Endothelial cell of umbilical vein (primary cell): ENCODE measurements at regions not wholly inside any gene's neighbourhood (a gene's known extent, or its start where the extent isn't known, plus 50 kb on each side); places are given as distances from the start of the nearest gene placed in this dataset.

ENCODE experiments used
- BruUV-seq: library from RNA; stranded (reverse); fragments of 400-500 nt; replicated peaks from 2 replicates; lab custom pipeline; 2021; lab: Mats Ljungman, UMichigan
- CTCF ChIA-PET: fragments of 300-600, 350-600 bp; sonication (Branson Sonifier 250); formaldehyde crosslinking; loops from one replicate; lab custom pipeline; 2021; ENCODE audit warnings: antibody characterized with exemption, inconsistent platforms; lab: Charles Lee
- POLR2A ChIA-PET: fragments of 300-600, 350-600 bp; sonication (Branson Sonifier 250); formaldehyde crosslinking; loops from one replicate; lab custom pipeline; 2021; ENCODE audit warnings: antibody characterized with exemption, inconsistent platforms; lab: Charles Lee
- DNase-seq: peaks from one replicate; pipeline ENCODE4 v3.0.0-alpha.2; 2011; ENCODE audit warnings: low read depth, low spot score
- FAIRE-seq: peaks from 2 replicates; lab custom pipeline; 2011; peaks lifted over from hg19 to GRCh38; lab: Jason Lieb, UNC
- H2AFZ ChIP-seq: 2 replicates; pipeline ENCODE4 v1.6.0; 2012; ENCODE audit warnings: low read depth, low read length, control low read depth, inconsistent platforms
- H3K27ac ChIP-seq: 2 replicates; pipeline ENCODE4 v1.5.1; 2011; ENCODE audit warnings: low read depth, mild to moderate bottlenecking, control low read depth, low read length, moderate library complexity; ENCODE audit not compliant: insufficient read depth
- H3K27me3 ChIP-seq, 2 experiments: 2 replicates each; pipeline versions ENCODE4 v1.6.0 to v1.6.1; 2011; ENCODE audit warnings: low read length in 2 of 2, mixed read lengths in 1 of 2; ENCODE audit not compliant: control insufficient read depth in 2 of 2, insufficient read depth in 2 of 2
- H3K36me3 ChIP-seq, 2 experiments: 2 replicates in 1 of 2; 3 replicates in 1 of 2; pipeline ENCODE4 v1.5.1; 2011; ENCODE audit warnings: low read length in 2 of 2, mild to moderate bottlenecking in 1 of 2, moderate library complexity in 1 of 2; ENCODE audit not compliant: control insufficient read depth in 2 of 2, insufficient read depth in 2 of 2; ENCODE audit errors: extremely low read depth in 1 of 2
- H3K4me1 ChIP-seq: 3 replicates; pipeline ENCODE4 v1.5.1; 2011; ENCODE audit warnings: mild to moderate bottlenecking, low read length; ENCODE audit not compliant: control insufficient read depth, insufficient read depth; ENCODE audit errors: extremely low read depth
- H3K4me2 ChIP-seq: 2 replicates; pipeline ENCODE4 v1.6.1; 2011; ENCODE audit warnings: low read length, control low read depth, mixed read lengths; ENCODE audit not compliant: insufficient read depth
- H3K4me3 ChIP-seq, 3 experiments: fragments of 200-600 bp in 1 of 3; sonication (generic), shearing (Covaris generic) in 1 of 3; replicated peaks in 1 of 3; 2 replicates each; pipeline ENCODE4 v1.5.1; 2011 to 2016; ENCODE audit warnings: control low read depth in 3 of 3, low read length in 3 of 3, mild to moderate bottlenecking in 2 of 3, inconsistent platforms in 1 of 3, low read depth in 1 of 3, moderate library complexity in 1 of 3; ENCODE audit not compliant: insufficient read depth in 1 of 3
- H3K79me2 ChIP-seq: 2 replicates; pipeline ENCODE4 v1.6.0; 2012; ENCODE audit warnings: low read length, inconsistent platforms; ENCODE audit not compliant: control insufficient read depth, insufficient read depth
- H3K9ac ChIP-seq: replicated peaks from 2 replicates; pipeline ENCODE3; 2011; ENCODE audit warnings: low read length, control low read depth; ENCODE audit not compliant: insufficient read depth; ENCODE audit errors: extremely low read depth
- H3K9me1 ChIP-seq: replicated peaks from 3 replicates; pipeline ENCODE4 v1.6.0; 2011; ENCODE audit warnings: mild to moderate bottlenecking, low read length; ENCODE audit not compliant: control insufficient read depth, insufficient read depth; ENCODE audit errors: extremely low read depth
- H3K9me3 ChIP-seq: replicated peaks from 2 replicates; pipeline ENCODE4 v1.5.1; 2012; ENCODE audit warnings: low read length, inconsistent platforms; ENCODE audit not compliant: control insufficient read depth, insufficient read depth
- H4K20me1 ChIP-seq: replicated peaks from 2 replicates; pipeline ENCODE3; 2011; ENCODE audit warnings: mild to moderate bottlenecking, low read length; ENCODE audit not compliant: control insufficient read depth, insufficient read depth; ENCODE audit errors: extremely low read depth
- EZH2 ChIP-seq: IDR thresholded peaks from 2 replicates; pipeline ENCODE4 v1.6.1; 2012; ENCODE audit warnings: borderline replicate concordance, low read depth, mild to moderate bottlenecking, moderate library complexity, low read length, inconsistent platforms; ENCODE audit not compliant: severe bottlenecking
- FOS ChIP-seq: IDR thresholded peaks from 2 replicates; pipeline ENCODE4 v1.6.1; 2011; ENCODE audit warnings: mild to moderate bottlenecking, low read length, moderate library complexity, borderline replicate concordance; ENCODE audit not compliant: insufficient read depth
- GATA2 ChIP-seq: IDR thresholded peaks from 2 replicates; pipeline ENCODE4 v1.7.0; 2011; ENCODE audit warnings: low read depth, mild to moderate bottlenecking, moderate library complexity, mixed read lengths, low read length; ENCODE audit not compliant: insufficient read length, insufficient read depth
- JUN ChIP-seq: IDR thresholded peaks from 2 replicates; pipeline ENCODE4 v1.6.1; 2011; ENCODE audit warnings: borderline replicate concordance, low read depth; ENCODE audit not compliant: insufficient read length, insufficient read depth
- MYC ChIP-seq: IDR thresholded peaks from one replicate; pipeline ENCODE4 v1.6.1; 2011; ENCODE audit warnings: mild to moderate bottlenecking, low read depth, low read length
- POLR2A ChIP-seq: IDR thresholded peaks from 2 replicates; pipeline ENCODE4 v1.6.1; 2012; ENCODE audit warnings: low read depth, mild to moderate bottlenecking, control low read depth, low read length
- POLR2AphosphoS5 ChIP-seq: IDR thresholded peaks from 2 replicates; pipeline ENCODE4 v1.6.1; 2012; ENCODE audit warnings: low read depth, mild to moderate bottlenecking, control low read depth, low read length, moderate library complexity; ENCODE audit not compliant: insufficient read depth
- dilution Hi-C: fragments of 300-500 bp; cut with MboI; formaldehyde crosslinking; loops from one replicate; pipeline ENCODE4 v1.15.0; 2019; ENCODE audit warnings: low sequenced_read_pairs; ENCODE audit not compliant: extremely low pct_ligation_motif_present
- intact Hi-C: fragments of 100-400 bp; cut with micrococcal nuclease; formaldehyde crosslinking; loops from one replicate; pipeline ENCODE4 v1.10.0; 2022
- TF ChIP-seq, protein P1 (sequence below): IDR thresholded peaks from 2 replicates; pipeline ENCODE4 v1.6.1; 2011; ENCODE audit not compliant: insufficient read depth, insufficient read length
- TF ChIP-seq, protein P2 (sequence below), 2 donors: IDR thresholded peaks; 1 replicate in 1 of 2; 2 replicates in 1 of 2; pipeline ENCODE4 v1.5.1; 2011; ENCODE audit warnings: low read length in 2 of 2, mild to moderate bottlenecking in 2 of 2, moderate library complexity in 2 of 2, control low read depth in 1 of 2, inconsistent platforms in 1 of 2, low read depth in 1 of 2; ENCODE audit not compliant: insufficient read depth in 1 of 2; ENCODE audit errors: extremely low read depth in 1 of 2

DNA sequence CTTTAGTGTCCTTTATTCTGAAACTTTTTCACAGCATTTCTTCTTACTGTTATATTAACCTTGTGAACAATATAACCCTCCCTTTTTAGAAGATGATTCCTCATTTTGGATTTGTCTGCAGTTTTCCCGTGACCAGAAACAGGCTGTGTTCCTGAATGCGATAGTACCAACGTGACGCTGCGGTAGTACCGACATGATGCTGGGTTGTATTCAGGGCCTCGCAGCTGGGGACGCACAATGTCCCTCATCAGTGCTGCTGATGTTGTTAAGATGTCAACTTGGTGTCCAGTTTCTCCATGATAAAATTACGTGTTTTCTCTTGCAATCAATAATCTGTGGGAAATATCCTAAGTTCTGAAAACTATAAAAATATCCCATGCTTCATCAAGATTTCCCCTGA, 761.4 kb upstream of the TPTE start:
- ChIA-PET CTCF (no interaction called here), POLR2A (no interaction called here)
- H3K9me1 ChIP-seq: no peaks in the 10 kb centered on the region
- H2AFZ ChIP-seq: no peak overlapping the region
- H3K79me2 ChIP-seq: no peaks in the 10 kb centered on the region
- no peak overlapping the region for H3K4me3 ChIP-seq
- no peaks in the 10 kb centered on the region for H3K4me1 ChIP-seq
- DNase-seq (no peak), FAIRE-seq (no peak)
- no peaks in the 10 kb centered on the region for H3K36me3 ChIP-seq
- intact Hi-C loops: no loop called here
- H4K20me1 ChIP-seq: no peaks in the 10 kb centered on the region
- BruUV-seq: no TSS peak
- H3K27ac ChIP-seq: no peak overlapping the region
- TF ChIP-seq JUN (no peak), POLR2AphosphoS5 (no peak), FOS (no peak), GATA2 (no peak), MYC (no peak), POLR2A (no peak), EZH2 (no peak)
- TF ChIP-seq, protein P1, sequence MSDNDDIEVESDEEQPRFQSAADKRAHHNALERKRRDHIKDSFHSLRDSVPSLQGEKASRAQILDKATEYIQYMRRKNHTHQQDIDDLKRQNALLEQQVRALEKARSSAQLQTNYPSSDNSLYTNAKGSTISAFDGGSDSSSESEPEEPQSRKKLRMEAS: no peak
- TF ChIP-seq, protein P2, sequence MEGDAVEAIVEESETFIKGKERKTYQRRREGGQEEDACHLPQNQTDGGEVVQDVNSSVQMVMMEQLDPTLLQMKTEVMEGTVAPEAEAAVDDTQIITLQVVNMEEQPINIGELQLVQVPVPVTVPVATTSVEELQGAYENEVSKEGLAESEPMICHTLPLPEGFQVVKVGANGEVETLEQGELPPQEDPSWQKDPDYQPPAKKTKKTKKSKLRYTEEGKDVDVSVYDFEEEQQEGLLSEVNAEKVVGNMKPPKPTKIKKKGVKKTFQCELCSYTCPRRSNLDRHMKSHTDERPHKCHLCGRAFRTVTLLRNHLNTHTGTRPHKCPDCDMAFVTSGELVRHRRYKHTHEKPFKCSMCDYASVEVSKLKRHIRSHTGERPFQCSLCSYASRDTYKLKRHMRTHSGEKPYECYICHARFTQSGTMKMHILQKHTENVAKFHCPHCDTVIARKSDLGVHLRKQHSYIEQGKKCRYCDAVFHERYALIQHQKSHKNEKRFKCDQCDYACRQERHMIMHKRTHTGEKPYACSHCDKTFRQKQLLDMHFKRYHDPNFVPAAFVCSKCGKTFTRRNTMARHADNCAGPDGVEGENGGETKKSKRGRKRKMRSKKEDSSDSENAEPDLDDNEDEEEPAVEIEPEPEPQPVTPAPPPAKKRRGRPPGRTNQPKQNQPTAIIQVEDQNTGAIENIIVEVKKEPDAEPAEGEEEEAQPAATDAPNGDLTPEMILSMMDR (IDR thresholded peaks at IDR 0.05; ENCODE audit: extremely low read depth in 1 of 2, insufficient read depth in 1 of 2, low read depth in 1 of 2, low read length in 2 of 2): no peak
- no peak overlapping the region for H3K4me2 ChIP-seq
- dilution Hi-C loops: no loop called here
- no peak overlapping the region for H3K9ac ChIP-seq
- peaks cover 31% of the 10 kb centered on the region for H3K9me3 ChIP-seq
- H3K27me3 ChIP-seq: no peaks in the 10 kb centered on the region
